Thyroid gland (tissue), 4 donors: ENCODE measurements at regions not wholly inside any gene's neighbourhood (a gene's known extent, or its start where the extent isn't known, plus 50 kb on each side); places are given as distances from the start of the nearest gene placed in this dataset.

Source experiments
- CTCF ChIP-seq, 6 experiments: fragments of 200-600 bp in 3 of 6; fragments of 450-650 bp in 3 of 6; sonication (generic) in 3 of 6; IDR thresholded peaks; one replicate each; pipeline ENCODE4 v1.5.1; 2016 to 2019; ENCODE audit warnings: antibody characterized with exemption in 6 of 6, mild to moderate bottlenecking in 2 of 6, inconsistent platforms in 1 of 6, moderate library complexity in 1 of 6
- POLR2A ChIP-seq, 2 donors: fragments of 450-650 bp; IDR thresholded peaks; one replicate each; pipeline ENCODE4 v1.6.1; 2017; ENCODE audit warnings: antibody characterized with exemption in 2 of 2, mild to moderate bottlenecking in 2 of 2, moderate library complexity in 1 of 2

- TF ChIP-seq CTCF (IDR thresholded peaks at IDR 0.05) (no peak), POLR2A (IDR thresholded peaks at IDR 0.05) (no peak)
These were observed 202.3 kb downstream of the AHR start for GRCh38 chr7:17500736-17501135.
